ENCODE measurements at regions not wholly inside any gene's neighbourhood (a gene's known extent, or its start where the extent isn't known, plus 50 kb on each side); places are given as distances from the start of the nearest gene placed in this dataset.

- TF ChIP-seq POLR2AphosphoS5 (IDR thresholded peaks at IDR 0.05; ENCODE audit: borderline replicate concordance, low read depth, low read length), result no peak
- TF ChIP-seq EZH2 (IDR thresholded peaks at IDR 0.05), result no peak
Measured at GRCh38 chr2:155309483-155309882, 611.0 kb downstream of the KCNJ3 start.
